Common myeloid progenitor, CD34-positive (primary cell): ENCODE measurements at regions not wholly inside any gene's neighbourhood (a gene's known extent, or its start where the extent isn't known, plus 50 kb on each side); places are given as distances from the start of the nearest gene placed in this dataset.

Experiments
- CTCF ChIA-PET: fragments of 350-600 bp; sonication (Branson Sonifier 250); formaldehyde crosslinking; loops from one replicate; lab custom pipeline; 2021; ENCODE audit warnings: antibody characterized with exemption; lab: Charles Lee
- POLR2A ChIA-PET: fragments of 350-600 bp; sonication (Branson Sonifier 250); formaldehyde crosslinking; loops from one replicate; lab custom pipeline; 2021; ENCODE audit warnings: antibody characterized with exemption; lab: Charles Lee
- DNase-seq, 3 donors: peaks; one replicate each; pipeline versions ENCODE4 v3.0.0 to v3.0.0-alpha.2; 2013
- H3K27ac ChIP-seq, 2 experiments: 1 replicate in 1 of 2; 2 replicates in 1 of 2; pipeline ENCODE4 v1.7.0; 2013; ENCODE audit warnings: inconsistent platforms in 2 of 2, low read length in 2 of 2, mild to moderate bottlenecking in 2 of 2, low read depth in 1 of 2, moderate library complexity in 1 of 2; ENCODE audit not compliant: severe bottlenecking in 2 of 2, insufficient read depth in 1 of 2, poor library complexity in 1 of 2
- H3K27me3 ChIP-seq, 5 experiments: replicated peaks in 2 of 5; 1 replicate in 3 of 5; 2 replicates in 2 of 5; pipeline versions ENCODE4 v1.6.1 to v1.7.0; 2013; ENCODE audit warnings: low read length in 4 of 5, mild to moderate bottlenecking in 2 of 5, moderate library complexity in 2 of 5, inconsistent platforms in 1 of 5; ENCODE audit not compliant: insufficient read depth in 5 of 5, control insufficient read depth in 4 of 5
- H3K36me3 ChIP-seq, 4 experiments: 1 replicate in 2 of 4; 2 replicates in 2 of 4; pipeline versions ENCODE4 v1.6.1 to v1.7.0; 2013; ENCODE audit warnings: low read length in 3 of 4, control low read depth in 1 of 4, mild to moderate bottlenecking in 1 of 4; ENCODE audit not compliant: control insufficient read depth in 4 of 4, insufficient read depth in 4 of 4
- H3K4me1 ChIP-seq, 4 experiments: 1 replicate in 3 of 4; 2 replicates in 1 of 4; pipeline versions ENCODE4 v1.6.1 to v1.7.1; 2013; ENCODE audit warnings: low read length in 3 of 4, mild to moderate bottlenecking in 3 of 4, control low read depth in 1 of 4, inconsistent platforms in 1 of 4, moderate library complexity in 1 of 4; ENCODE audit not compliant: control insufficient read depth in 4 of 4, insufficient read depth in 4 of 4; ENCODE audit errors: control extremely low read depth in 1 of 4
- H3K4me3 ChIP-seq, 7 experiments: 1 replicate in 4 of 7; 2 replicates in 3 of 7; pipeline versions ENCODE4 v1.5.1 to v1.7.0; 2013; ENCODE audit warnings: mild to moderate bottlenecking in 7 of 7, low read length in 6 of 7, moderate library complexity in 6 of 7, inconsistent platforms in 2 of 7, low read depth in 2 of 7, control low read depth in 1 of 7; ENCODE audit not compliant: insufficient read depth in 4 of 7, control insufficient read depth in 1 of 7; ENCODE audit errors: extremely low read depth in 1 of 7
- H3K9me3 ChIP-seq, 5 experiments: 1 replicate in 4 of 5; 2 replicates in 1 of 5; pipeline versions ENCODE4 v1.6.1 to v1.7.1; 2013; ENCODE audit warnings: low read length in 4 of 5, mild to moderate bottlenecking in 2 of 5, inconsistent platforms in 1 of 5, low read depth in 1 of 5, moderate library complexity in 1 of 5; ENCODE audit not compliant: control insufficient read depth in 4 of 5, insufficient read depth in 2 of 5; ENCODE audit errors: control extremely low read depth in 1 of 5
- WGBS: methylation state at CpG from one replicate; pipeline ENCODE4 v1.1.5; 2013; ENCODE audit not compliant: insufficient coverage; 5-methylcytosine and 5-hydroxymethylcytosine counted together

DNA sequence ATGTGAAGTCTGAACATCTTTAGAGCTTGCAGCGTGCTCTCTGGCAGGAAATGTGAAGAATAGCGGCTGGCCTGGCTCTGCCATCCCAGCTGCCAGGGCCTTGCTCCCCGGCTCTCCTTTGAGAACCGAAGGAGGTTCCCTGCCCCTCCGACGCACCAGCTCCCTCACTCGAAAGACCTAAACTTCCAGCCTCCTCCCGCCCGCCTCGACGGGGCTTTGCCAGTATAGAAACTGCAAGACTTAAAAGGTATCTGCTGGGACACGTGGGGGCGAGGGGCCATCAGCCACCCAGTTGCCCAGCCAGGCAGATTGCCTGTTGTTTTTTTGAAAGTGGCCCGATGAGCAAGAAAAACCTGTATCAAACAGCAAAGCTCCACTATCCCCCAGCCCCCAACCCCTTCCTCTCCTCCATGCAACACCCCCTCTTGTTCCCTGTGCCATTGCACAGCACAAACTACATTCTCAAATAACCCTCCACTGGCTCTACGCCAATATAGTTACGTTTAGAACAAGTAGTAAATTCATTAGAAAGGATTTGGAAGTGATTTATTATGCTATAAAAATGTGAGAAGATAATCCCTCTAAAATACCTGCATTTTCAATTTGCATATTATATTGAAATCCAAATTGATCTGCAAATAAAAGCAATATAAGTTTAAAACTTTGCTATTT is 331.9 kb downstream of the MED10 start:
- Histone ChIP-seq H3K36me3 (no peaks in the 10 kb centered on the region), H3K4me3 (no peak overlapping the region), H3K27ac (no peak overlapping the region), H3K9me3 (no peaks in the 10 kb centered on the region), H3K4me1 (no peaks in the 10 kb centered on the region), H3K27me3 (no peaks in the 10 kb centered on the region)
- ChIA-PET POLR2A (no interaction called here), CTCF (no interaction called here)
- no peak for DNase-seq
- 75% methylated on average over 14 of the region's 16 CpGs for WGBS

- Histone ChIP-seq H3K27me3 (no peaks in the 10 kb centered on the region), H3K4me1 (no peaks in the 10 kb centered on the region), H3K4me3 (no peak overlapping the region), H3K36me3 (no peaks in the 10 kb centered on the region), H3K27ac (no peak overlapping the region), H3K9me3 (no peaks in the 10 kb centered on the region)
- POLR2A ChIA-PET = no interaction called here
- 90% methylated on average over 12 of the region's 13 CpGs for WGBS
- CTCF ChIA-PET = no interaction called here
- no peak for DNase-seq
Measured at GRCh38 chr5:6043491-6044310, 334.6 kb downstream of the MED10 start.

GRCh38 chr5:6041977-6042550 is 336.3 kb downstream of the MED10 start:
- Histone ChIP-seq H3K36me3 (no peaks in the 10 kb centered on the region), H3K4me1 (no peaks in the 10 kb centered on the region), H3K27ac (no peak overlapping the region), H3K4me3 (no peak overlapping the region), H3K9me3 (no peaks in the 10 kb centered on the region), H3K27me3 (no peaks in the 10 kb centered on the region)
- DNase-seq = no peak
- ChIA-PET CTCF (no interaction called here), POLR2A (no interaction called here)
- WGBS = 94% methylated on average over 6 of the region's 10 CpGs

GRCh38 chr5:6039111-6039510 is 339.2 kb downstream of the MED10 start:
- Histone ChIP-seq H3K9me3 (no peaks in the 10 kb centered on the region), H3K27me3 (no peaks in the 10 kb centered on the region), H3K36me3 (no peaks in the 10 kb centered on the region), H3K27ac (no peak overlapping the region), H3K4me1 (no peaks in the 10 kb centered on the region), H3K4me3 (no peak overlapping the region)
- POLR2A ChIA-PET = no interaction called here
- CTCF ChIA-PET = no interaction called here
- no peak for DNase-seq
- WGBS = no CpG with 5 or more reads among the region's 1 CpG

DNA sequence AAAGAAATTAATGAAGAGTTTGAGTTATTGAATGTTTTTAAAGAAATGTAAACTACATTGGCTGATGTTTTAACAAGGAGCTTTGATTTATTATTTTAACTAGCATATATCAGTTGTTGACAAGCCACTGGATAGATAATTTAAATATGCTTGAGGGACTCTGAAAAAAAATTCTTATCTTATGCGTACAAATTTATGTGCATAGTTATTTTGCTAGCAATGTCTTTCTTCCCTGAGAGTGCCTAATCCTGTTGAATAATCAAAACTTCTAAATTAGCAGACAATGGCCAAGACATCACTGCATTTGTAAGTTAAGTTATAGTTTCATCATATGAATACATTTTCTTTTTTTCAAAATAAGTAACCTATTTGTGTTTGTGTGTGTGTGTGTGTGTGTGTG is 342.3 kb downstream of the MED10 start:
- POLR2A ChIA-PET = no interaction called here
- Histone ChIP-seq H3K9me3 (no peaks in the 10 kb centered on the region), H3K36me3 (no peaks in the 10 kb centered on the region), H3K4me1 (no peaks in the 10 kb centered on the region), H3K27me3 (no peaks in the 10 kb centered on the region), H3K27ac (no peak overlapping the region), H3K4me3 (no peak overlapping the region)
- CTCF ChIA-PET = interaction anchor here (0.6 kb wide), 1 partner anchor 11 kb away, joined by 3 read pairs; no protein-coding TSS in a partner anchor
- no CpG with 5 or more reads among the region's 1 CpG for WGBS
- no peak for DNase-seq

- no peak for DNase-seq
- ChIA-PET POLR2A (no interaction called here), CTCF (no interaction called here)
- Histone ChIP-seq H3K27ac (no peak overlapping the region), H3K9me3 (no peaks in the 10 kb centered on the region), H3K36me3 (no peaks in the 10 kb centered on the region), H3K4me3 (no peak overlapping the region), H3K4me1 (no peaks in the 10 kb centered on the region), H3K27me3 (no peaks in the 10 kb centered on the region)
- WGBS = 75% methylated on average over 4 of the region's 7 CpGs
Measured at GRCh38 chr5:6029811-6030271, 348.5 kb downstream of the MED10 start.
